Heart right ventricle (tissue), 16 donors: ENCODE measurements at regions not wholly inside any gene's neighbourhood (a gene's known extent, or its start where the extent isn't known, plus 50 kb on each side); places are given as distances from the start of the nearest gene placed in this dataset.
A peak's percentile ranks its signal among the peaks of the same experiment; 100 is the strongest.

Experiments
- ATAC-seq, 8 donors: fragments of 200-7000 bp; cut with Tn5 transposase; one replicate each; pipeline ENCODE4 v1.9.1; 2020; ENCODE audit warnings: mild to moderate bottlenecking in 8 of 8, moderate library complexity in 8 of 8, moderate number of reproducible peaks in 1 of 8
- DNase-seq, 2 donors: peaks; one replicate each; pipeline ENCODE4 v3.0.0-alpha.2; 2020
- H3K27ac ChIP-seq, 10 donors: fragments of 200-600 bp; sonication (generic) in 2 of 10; one replicate each; pipeline versions ENCODE4 v1.5.0 to v1.8.0; 2020 to 2022; ENCODE audit warnings: mild to moderate bottlenecking in 3 of 10
- H3K27me3 ChIP-seq, 7 donors: fragments of 200-600 bp; one replicate each; pipeline ENCODE4 v1.8.0; 2021 to 2022; ENCODE audit warnings: mild to moderate bottlenecking in 2 of 7
- H3K36me3 ChIP-seq, 9 donors: fragments of 200-600 bp; sonication (generic) in 1 of 9; one replicate each; pipeline versions ENCODE4 v1.5.0 to v1.8.0; 2020 to 2022; ENCODE audit warnings: mild to moderate bottlenecking in 2 of 9
- H3K4me1 ChIP-seq, 9 donors: fragments of 200-600 bp; sonication (generic) in 1 of 9; one replicate each; pipeline versions ENCODE4 v1.5.0 to v1.8.0; 2020 to 2022; ENCODE audit warnings: mild to moderate bottlenecking in 4 of 9
- H3K4me3 ChIP-seq, 10 donors: fragments of 200-600 bp; sonication (generic) in 2 of 10; one replicate each; pipeline versions ENCODE4 v1.5.0 to v1.8.0; 2020 to 2022; ENCODE audit warnings: mild to moderate bottlenecking in 7 of 10, moderate library complexity in 2 of 10
- H3K9me3 ChIP-seq, 11 donors: fragments of 200-600 bp in 10 of 11; sonication (generic) in 2 of 11; one replicate each; pipeline versions ENCODE4 v1.5.0 to v1.8.0; 2013 to 2022; ENCODE audit warnings: mild to moderate bottlenecking in 2 of 11, control low read depth in 1 of 11, moderate library complexity in 1 of 11
- CTCF ChIP-seq, 9 donors: fragments of 200-600 bp; sonication (generic) in 2 of 9; IDR thresholded peaks; one replicate each; pipeline versions ENCODE4 v1.5.0 to v1.8.0; 2021 to 2022; ENCODE audit warnings: antibody characterized with exemption in 9 of 9, mild to moderate bottlenecking in 5 of 9, moderate library complexity in 1 of 9
- WGBS, 2 donors: extraction: QIAGEN DNeasy Blood & Tissue Kit; methylation state at CpG; one replicate each; pipeline ENCODE4 v1.1.7; 2013; ENCODE audit warnings: inconsistent platforms in 1 of 2; 5-methylcytosine and 5-hydroxymethylcytosine counted together
- intact Hi-C, 10 donors: fragments of 100-400 bp; cut with DNase I; formaldehyde crosslinking; loops; one replicate each; pipeline versions ENCODE4 v1.11.1 to v1.14.2; 2022
- donor health status: Arrhythmogenic right ventricular cardiomyopathy.
- donor health status: ischemic (EF 13 %, LVEDD 7.1; RV severe dilation, severe dysfunction).
- donor health status: healthy with polysubstance abuse.
- donor health status: DM: no; HTN: yes; CAD: no.
- donor health status: DM: no; HTN: no; CAD: no.
- donor health status: ischemic (EF 25% LVEDD 6.9; RV normal size, moderate dysfunction).
- donor health status: ischemic (EF 25% LVEDD 5.7; RV mildly dilated, moderate dysfunction).
- donor health status: healthy.
- donor health status: DM: yes; HTN: yes; CAD: no.
- donor health status: Ischemic cardiomyopathy.
- donor health status: ischemic (EF 35%, LVEDD 5.7; RV mildly dilated, moderate dysfunction).
- donor health status: nonischemic (EF 11% LVEDD 7.7; RV severe dilation, severe dysfunction).
- donor health status: DM: yes; HTN: yes; CAD: no.
- donor health status: PGD.
- donor health status: ischemic (EF 29% LVEDD 5.4; RV normal size, mild dysfunction).
- donor health status: nonischemic (EF 23%, LVEDD 6.1; RV moderate dilation, normal function).

DNA sequence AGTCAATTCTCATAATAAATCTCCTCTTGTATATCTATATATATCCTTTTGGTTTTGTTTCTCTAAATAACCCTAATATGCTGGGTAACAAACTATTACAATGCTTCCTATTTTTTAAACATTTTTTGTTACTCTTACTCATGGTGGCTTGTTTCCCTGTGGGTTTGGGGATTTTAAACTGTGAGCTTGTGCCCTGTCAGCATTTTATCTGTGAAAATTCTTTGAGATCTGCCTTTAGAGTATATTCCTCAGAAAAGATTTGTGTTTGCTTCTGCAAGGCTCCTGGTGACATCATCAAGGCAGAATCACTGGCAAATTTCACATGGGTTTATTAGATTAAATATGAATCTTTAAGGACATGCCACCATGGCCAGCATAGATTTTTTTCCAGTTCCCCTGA, 273.6 kb downstream of the LRFN2 start:
- intact Hi-C loops: loop anchor here in 3 of 10 donors (5.0 to 10.0 kb wide), 3 partner anchors 331 to 949 kb away; no protein-coding TSS in a partner anchor
- no peak for DNase-seq

GRCh38 chr6:40312213-40313015, 274.8 kb downstream of the LRFN2 start:
- Histone ChIP-seq H3K27me3 (peaks cover 0 to 46% (median 20%) of the 10 kb centered on the region in 7 donors), H3K4me3 (no peak overlapping the region), H3K9me3 (no peaks in the 10 kb centered on the region), H3K36me3 (no peaks in the 10 kb centered on the region), H3K27ac (no peak overlapping the region), H3K4me1 (peaks cover 0 to 5% (median 0%) of the 10 kb centered on the region in 9 donors)
- intact Hi-C loops: loop anchor here in 3 of 10 donors (5.0 to 10.0 kb wide), 3 partner anchors 330 to 948 kb away; no protein-coding TSS in a partner anchor
- 65 to 72% methylated on average over 5 of the region's 5 CpGs for WGBS, 2 donors
- ATAC-seq: peak in 3 of 8 donors; percentile 64 to 67 (median 66)
- no peak for TF ChIP-seq CTCF (IDR thresholded peaks at IDR 0.05)
- no peak for DNase-seq

More for the DNA sequence above, 273.6 kb downstream of the LRFN2 start:
- H3K27me3 ChIP-seq: peaks cover 0 to 43% (median 13%) of the 10 kb centered on the region in 7 donors
- H3K4me3 ChIP-seq: no peak overlapping the region
- no peak for ATAC-seq
- no peaks in the 10 kb centered on the region for H3K36me3 ChIP-seq
- H3K4me1 ChIP-seq: peaks cover 0 to 1% (median 0%) of the 10 kb centered on the region in 9 donors
- TF ChIP-seq CTCF (IDR thresholded peaks at IDR 0.05): no peak
- H3K27ac ChIP-seq: no peak overlapping the region
- peaks cover 0 to under 1% (median 0%) of the 10 kb centered on the region in 11 donors for H3K9me3 ChIP-seq

GRCh38 chr6:40308533-40309306, 278.4 kb downstream of the LRFN2 start:
- peak in 5 of 8 donors; percentile 47 to 79 (median 69) for ATAC-seq
- no peaks in the 10 kb centered on the region for H3K36me3 ChIP-seq
- H3K9me3 ChIP-seq: peaks cover 0 to 5% (median 0%) of the 10 kb centered on the region in 11 donors
- intact Hi-C loops: loop anchor here (1.0 to 10.0 kb wide), 7 partner anchors 324 to 964 kb away; no protein-coding TSS in a partner anchor
- peak; percentile 72 to 90 (median 80) for TF ChIP-seq CTCF (IDR thresholded peaks at IDR 0.05)
- 6 to 14% methylated on average over 12 of the region's 12 CpGs for WGBS, 2 donors
- H3K4me3 ChIP-seq: no peak overlapping the region
- peaks cover 0 to 5% (median 0%) of the 10 kb centered on the region in 9 donors for H3K4me1 ChIP-seq
- H3K27ac ChIP-seq: no peak overlapping the region
- H3K27me3 ChIP-seq: peaks cover 0 to 41% (median 18%) of the 10 kb centered on the region in 7 donors
- peak; percentile 26 to 55 for DNase-seq

- Histone ChIP-seq H3K27me3 (peaks cover 0 to 41% (median 18%) of the 10 kb centered on the region in 7 donors), H3K36me3 (no peaks in the 10 kb centered on the region), H3K27ac (no peak overlapping the region), H3K9me3 (peaks cover 0 to 5% (median 0%) of the 10 kb centered on the region in 11 donors), H3K4me3 (no peak overlapping the region), H3K4me1 (peaks cover 0 to 5% (median 0%) of the 10 kb centered on the region in 9 donors)
- intact Hi-C loops: loop anchor here (1.0 to 10.0 kb wide), 7 partner anchors 323 to 963 kb away; no protein-coding TSS in a partner anchor
- no peak for TF ChIP-seq CTCF (IDR thresholded peaks at IDR 0.05)
- 65 to 66% methylated on average over 5 of the region's 5 CpGs for WGBS, 2 donors
- DNase-seq: no peak
- no peak for ATAC-seq
Measured at GRCh38 chr6:40307712-40308111, 279.5 kb downstream of the LRFN2 start.
